Adrenal gland (tissue), 9 donors: ENCODE measurements at regions not wholly inside any gene's neighbourhood (a gene's known extent, or its start where the extent isn't known, plus 50 kb on each side); places are given as distances from the start of the nearest gene placed in this dataset.

Experiments used
- DNase-seq, 7 donors: peaks; one replicate each; pipeline ENCODE4 v3.0.0-alpha.2; 2019 to 2020
- H3K27ac ChIP-seq, 5 donors: fragments of 200-600 bp; sonication (generic) in 4 of 5; 1 replicate in 3 of 5; 2 replicates in 2 of 5; pipeline versions ENCODE4 v1.5.1 to v1.8.0; 2016 to 2020; ENCODE audit warnings: mild to moderate bottlenecking in 1 of 5
- H3K27me3 ChIP-seq: fragments of 200-600 bp; 2 replicates; pipeline ENCODE4 v1.8.0; 2021
- H3K36me3 ChIP-seq, 2 donors: fragments of 200-600 bp; replicated peaks in 1 of 2; 1 replicate in 1 of 2; 2 replicates in 1 of 2; pipeline versions ENCODE4 v1.5.1 to v1.8.0; 2018 to 2022
- H3K4me1 ChIP-seq, 2 donors: fragments of 200-600 bp; replicated peaks in 1 of 2; 1 replicate in 1 of 2; 2 replicates in 1 of 2; pipeline versions ENCODE4 v1.5.1 to v1.8.0; 2018 to 2021
- H3K4me3 ChIP-seq, 4 donors: fragments of 200-600 bp; sonication (generic) in 3 of 4; one replicate each; pipeline ENCODE4 v1.5.1; 2016 to 2018
- H3K9me3 ChIP-seq, 3 donors: fragments of 200-600 bp; sonication (generic) in 1 of 3; replicated peaks in 1 of 3; 1 replicate in 2 of 3; 2 replicates in 1 of 3; pipeline versions ENCODE4 v1.5.1 to v1.8.0; 2016 to 2021
- POLR2A ChIP-seq, 2 donors: fragments of 450-650 bp; IDR thresholded peaks; one replicate each; pipeline ENCODE4 v1.6.1; 2017; ENCODE audit warnings: antibody characterized with exemption in 2 of 2, mild to moderate bottlenecking in 2 of 2, moderate library complexity in 1 of 2
- WGBS, 4 donors: extraction: QIAGEN DNeasy Blood & Tissue Kit in 2 of 4; methylation state at CpG; one replicate each; pipeline versions ENCODE4 v1.1.5 to v1.1.7; 2013 to 2017; 5-methylcytosine and 5-hydroxymethylcytosine counted together
- intact Hi-C, 2 donors: fragments of 100-400 bp; cut with DNase I; formaldehyde crosslinking; loops; one replicate each; pipeline versions ENCODE4 v1.14.1 to v1.15.0; 2022 to 2023
- TF ChIP-seq, protein P1 (sequence below), 6 experiments: fragments of 450-650 bp in 4 of 6; fragments of 200-600 bp in 2 of 6; sonication (generic) in 1 of 6; IDR thresholded peaks; 1 replicate in 5 of 6; 2 replicates in 1 of 6; pipeline versions ENCODE4 v1.5.1 to v1.8.0; 2016 to 2021; ENCODE audit warnings: antibody characterized with exemption in 6 of 6, mild to moderate bottlenecking in 2 of 6, moderate library complexity in 1 of 6
- donor health status: healthy with polysubstance abuse.
- donor health status: Bipolar disorder and iron deficiency.
- donor health status: DM: yes; HTN: yes; CAD: no.
- donor health status: DM: no; HTN: no; CAD: no.
- donor health status: DM: no; HTN: no; CAD: no.

DNA sequence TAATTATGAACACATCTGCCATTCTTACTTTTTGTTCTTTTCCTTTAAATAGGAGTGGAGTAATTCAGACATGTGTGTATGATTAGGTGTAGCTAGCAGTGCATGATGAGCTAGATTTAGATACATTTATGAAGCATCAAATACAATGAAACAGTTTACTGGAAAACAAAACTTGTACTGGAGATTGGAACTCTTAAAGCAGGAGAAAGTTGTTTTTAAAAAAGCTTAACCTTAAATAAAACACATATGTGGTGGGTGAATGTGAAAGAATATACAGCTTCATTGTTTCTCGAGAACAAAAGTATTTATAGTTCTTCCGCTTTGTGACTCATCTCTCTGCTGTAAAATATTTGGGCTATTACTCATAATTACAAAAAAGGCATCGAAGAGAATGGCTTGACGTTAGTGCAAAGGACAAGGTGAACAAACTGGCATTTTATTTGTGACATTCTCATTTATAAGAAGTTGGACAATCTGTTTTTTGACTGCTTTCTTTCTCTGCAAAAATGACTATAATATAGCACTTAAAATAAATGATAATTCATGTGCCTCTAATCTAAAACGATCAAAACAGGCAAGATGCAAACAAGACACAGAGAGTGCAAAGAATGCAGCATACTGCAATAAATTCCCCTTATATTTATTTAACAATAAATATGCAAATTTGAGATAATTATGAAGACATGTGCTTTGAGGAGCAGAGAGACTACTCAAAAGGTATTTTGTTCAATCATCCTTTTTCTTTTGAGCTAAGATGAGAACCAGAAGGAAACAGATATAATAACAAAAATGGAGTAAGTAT lies 478.8 kb downstream of the CETN3 start:
- no peaks in the 10 kb centered on the region for H3K27me3 ChIP-seq
- no peaks in the 10 kb centered on the region for H3K36me3 ChIP-seq
- H3K4me1 ChIP-seq = no peaks in the 10 kb centered on the region
- no peak overlapping the region for H3K4me3 ChIP-seq
- WGBS, 4 donors = 18 to 25% (median 22%) methylated on average over 5 of the region's 5 CpGs
- no peak overlapping the region for H3K27ac ChIP-seq
- DNase-seq = no peak
- TF ChIP-seq POLR2A (IDR thresholded peaks at IDR 0.05) = no peak
- TF ChIP-seq, protein P1, sequence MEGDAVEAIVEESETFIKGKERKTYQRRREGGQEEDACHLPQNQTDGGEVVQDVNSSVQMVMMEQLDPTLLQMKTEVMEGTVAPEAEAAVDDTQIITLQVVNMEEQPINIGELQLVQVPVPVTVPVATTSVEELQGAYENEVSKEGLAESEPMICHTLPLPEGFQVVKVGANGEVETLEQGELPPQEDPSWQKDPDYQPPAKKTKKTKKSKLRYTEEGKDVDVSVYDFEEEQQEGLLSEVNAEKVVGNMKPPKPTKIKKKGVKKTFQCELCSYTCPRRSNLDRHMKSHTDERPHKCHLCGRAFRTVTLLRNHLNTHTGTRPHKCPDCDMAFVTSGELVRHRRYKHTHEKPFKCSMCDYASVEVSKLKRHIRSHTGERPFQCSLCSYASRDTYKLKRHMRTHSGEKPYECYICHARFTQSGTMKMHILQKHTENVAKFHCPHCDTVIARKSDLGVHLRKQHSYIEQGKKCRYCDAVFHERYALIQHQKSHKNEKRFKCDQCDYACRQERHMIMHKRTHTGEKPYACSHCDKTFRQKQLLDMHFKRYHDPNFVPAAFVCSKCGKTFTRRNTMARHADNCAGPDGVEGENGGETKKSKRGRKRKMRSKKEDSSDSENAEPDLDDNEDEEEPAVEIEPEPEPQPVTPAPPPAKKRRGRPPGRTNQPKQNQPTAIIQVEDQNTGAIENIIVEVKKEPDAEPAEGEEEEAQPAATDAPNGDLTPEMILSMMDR (IDR thresholded peaks at IDR 0.05) = no peak
- intact Hi-C loops = no loop called here
- no peaks in the 10 kb centered on the region for H3K9me3 ChIP-seq

- intact Hi-C loops = no loop called here
- Histone ChIP-seq H3K27ac (no peak overlapping the region), H3K27me3 (no peaks in the 10 kb centered on the region), H3K36me3 (no peaks in the 10 kb centered on the region), H3K4me3 (no peak overlapping the region), H3K9me3 (no peaks in the 10 kb centered on the region), H3K4me1 (no peaks in the 10 kb centered on the region)
- DNase-seq = no peak
- WGBS, 4 donors = 84 to 87% (median 85%) methylated on average over 1 of the region's 1 CpG
- TF ChIP-seq POLR2A (IDR thresholded peaks at IDR 0.05) = no peak
- TF ChIP-seq, protein P1 (IDR thresholded peaks at IDR 0.05) = no peak
Observed at GRCh38 chr5:89929834-89930233, 479.7 kb downstream of the CETN3 start.

DNA sequence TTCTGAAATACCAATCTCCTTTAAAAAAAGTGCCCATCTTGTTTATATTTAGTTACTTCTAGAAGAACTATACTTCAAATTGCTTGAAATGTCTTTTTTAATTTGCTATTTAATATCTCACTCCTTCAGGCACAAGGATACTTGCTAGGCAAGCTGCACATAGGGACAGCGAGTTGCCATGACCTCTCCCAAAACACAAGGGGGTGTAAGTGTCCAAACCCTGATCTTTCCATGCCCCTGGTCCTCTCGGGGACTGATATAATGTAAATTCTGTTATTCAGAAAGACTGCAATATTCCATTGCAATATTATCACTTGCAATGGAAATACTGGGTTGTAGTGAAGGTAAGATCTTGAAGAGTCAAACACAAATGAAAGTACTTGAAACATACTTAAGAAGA lies 480.4 kb downstream of the CETN3 start:
- Histone ChIP-seq H3K4me1 (no peaks in the 10 kb centered on the region), H3K4me3 (no peak overlapping the region), H3K9me3 (no peaks in the 10 kb centered on the region), H3K36me3 (no peaks in the 10 kb centered on the region), H3K27me3 (no peaks in the 10 kb centered on the region), H3K27ac (no peak overlapping the region)
- TF ChIP-seq POLR2A (IDR thresholded peaks at IDR 0.05) = no peak
- TF ChIP-seq, protein P1 (IDR thresholded peaks at IDR 0.05) = no peak
- 60 to 78% (median 67%) methylated on average over 2 of the region's 2 CpGs for WGBS, 4 donors
- intact Hi-C loops = no loop called here
- DNase-seq = no peak

DNA sequence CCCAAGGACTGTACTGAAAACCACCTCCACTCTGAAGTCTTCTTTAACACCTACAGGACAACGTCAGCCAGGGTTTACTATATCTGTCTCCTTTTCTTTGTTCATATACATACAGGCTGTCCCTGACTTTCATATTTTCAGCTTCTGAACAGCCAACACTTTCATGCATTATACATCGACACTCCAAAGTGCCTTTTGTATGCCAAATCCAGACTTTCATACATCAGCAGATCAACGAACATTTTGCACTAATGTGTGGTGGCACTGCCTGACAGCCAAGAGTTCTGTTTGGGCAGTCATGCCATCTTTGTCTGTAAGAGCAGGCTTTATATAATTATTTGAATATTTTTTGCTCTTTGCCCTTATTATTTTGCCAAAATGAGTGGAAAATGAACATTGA lies 487.4 kb downstream of the CETN3 start:
- no peak for DNase-seq
- intact Hi-C loops = no loop called here
- Histone ChIP-seq H3K4me1 (no peaks in the 10 kb centered on the region), H3K4me3 (no peak overlapping the region), H3K27me3 (no peaks in the 10 kb centered on the region), H3K27ac (no peak overlapping the region), H3K36me3 (no peaks in the 10 kb centered on the region), H3K9me3 (no peaks in the 10 kb centered on the region)
- TF ChIP-seq POLR2A (IDR thresholded peaks at IDR 0.05) = no peak
- TF ChIP-seq, protein P1 (IDR thresholded peaks at IDR 0.05) = no peak
- 73 to 86% (median 83%) methylated on average over 3 of the region's 3 CpGs for WGBS, 4 donors
